NOMO-1 (cell line): ENCODE measurements at regions not wholly inside any gene's neighbourhood (a gene's known extent, or its start where the extent isn't known, plus 50 kb on each side); places are given as distances from the start of the nearest gene placed in this dataset.

Source experiments
- DNase-seq, 2 experiments: peaks; one replicate each; lab custom pipeline; 2025; ENCODE audit not compliant: unreplicated experiment in 2 of 2; lab: John Stamatoyannopoulos, UW

GRCh38 chr18:25658476-25658875 is 306.5 kb upstream of the ZNF521 start:
- no peak for DNase-seq

- DNase-seq = no peak
Measured at GRCh38 chr18:25651553-25651952, 299.6 kb upstream of the ZNF521 start.

GRCh38 chr18:25650201-25650941 is 298.4 kb upstream of the ZNF521 start:
- DNase-seq = no peak

GRCh38 chr18:25648716-25649260 is 296.8 kb upstream of the ZNF521 start:
- DNase-seq = no peak

GRCh38 chr18:25647404-25647803 is 295.4 kb upstream of the ZNF521 start:
- no peak for DNase-seq

- DNase-seq = no peak
Measured at GRCh38 chr18:25646971-25647370, 295.0 kb upstream of the ZNF521 start.

- no peak for DNase-seq
Measured at GRCh38 chr18:25639596-25639995, 287.6 kb upstream of the ZNF521 start.

GRCh38 chr18:25633563-25633962 is 281.6 kb upstream of the ZNF521 start:
- no peak for DNase-seq

- no peak for DNase-seq
Measured at GRCh38 chr18:25630682-25631081, 278.7 kb upstream of the ZNF521 start.

GRCh38 chr18:25621682-25622081 is 269.7 kb upstream of the ZNF521 start:
- DNase-seq = no peak

- DNase-seq = no peak
Measured at GRCh38 chr18:25621144-25621543, 269.2 kb upstream of the ZNF521 start.

- DNase-seq = no peak
Measured at GRCh38 chr18:25614168-25614567, 262.2 kb upstream of the ZNF521 start.

GRCh38 chr18:25612466-25612865 is 260.5 kb upstream of the ZNF521 start:
- DNase-seq = no peak

GRCh38 chr18:25608091-25608490 is 256.1 kb upstream of the ZNF521 start:
- no peak for DNase-seq

GRCh38 chr18:25604894-25605597 is 253.1 kb upstream of the ZNF521 start:
- DNase-seq = peak; percentile 46 to 55

GRCh38 chr18:25604196-25604893 is 252.4 kb upstream of the ZNF521 start:
- no peak for DNase-seq

GRCh38 chr18:25599443-25599842 is 247.5 kb upstream of the ZNF521 start:
- DNase-seq = no peak

GRCh38 chr18:25597476-25597875 is 245.5 kb upstream of the ZNF521 start:
- no peak for DNase-seq

GRCh38 chr18:25595274-25596060 is 243.5 kb upstream of the ZNF521 start:
- DNase-seq = peak; percentile 2 to 60

- DNase-seq = no peak
Measured at GRCh38 chr18:25594351-25594750, 242.4 kb upstream of the ZNF521 start.
